ENCODE measurements at regions not wholly inside any gene's neighbourhood (a gene's known extent, or its start where the extent isn't known, plus 50 kb on each side); places are given as distances from the start of the nearest gene placed in this dataset.

DNA sequence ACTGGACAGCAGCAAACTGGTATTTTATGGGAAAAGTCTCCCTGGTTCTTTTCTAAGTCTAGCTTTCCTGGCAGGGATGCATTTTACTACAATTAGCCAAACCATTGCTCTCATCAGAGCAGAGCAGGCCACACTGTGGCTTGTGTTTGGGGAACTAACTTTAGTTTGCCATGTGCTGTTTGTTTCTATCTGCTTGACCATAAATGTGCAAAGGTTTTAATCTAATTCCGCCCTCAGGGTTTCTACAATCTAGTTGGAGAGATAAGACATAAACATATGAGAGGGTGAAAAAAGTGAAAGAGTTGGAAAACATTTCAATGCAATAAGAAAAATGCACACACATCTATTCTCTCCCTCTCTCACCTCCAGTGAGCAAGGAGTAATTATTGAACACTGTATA is 86.9 kb upstream of the MAPK4 start:
- intact Hi-C loops (cut with DNase I; ENCODE audit: low total_unique reads), result no loop called here
- H3K4me1 ChIP-seq, result no peaks in the 10 kb centered on the region

DNA sequence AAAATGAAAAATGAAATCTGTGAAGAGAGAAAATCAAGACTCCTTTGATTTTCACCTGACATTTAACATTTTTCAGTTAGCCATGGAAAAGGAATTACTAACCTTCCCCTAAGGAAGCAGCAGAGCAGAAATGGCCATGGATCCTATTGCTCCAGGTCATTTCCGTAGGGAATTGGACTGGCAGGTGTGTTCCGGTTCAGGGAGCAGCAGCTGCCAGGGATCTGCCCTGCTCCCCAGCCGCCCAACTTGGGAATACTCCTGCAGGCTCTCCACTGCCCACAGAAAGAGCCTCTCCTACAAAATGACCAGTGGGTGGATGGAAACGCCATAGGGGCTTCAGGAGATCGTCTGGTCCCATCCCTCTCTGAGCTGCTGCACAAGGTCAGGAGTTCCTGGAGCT is 86.0 kb upstream of the MAPK4 start:
- no peak for DNase-seq (ENCODE audit: low spot score in 2 of 2)
- Histone ChIP-seq H3K27ac (no peak overlapping the region), H3K4me3 (no peak overlapping the region), H3K4me1 (no peaks in the 10 kb centered on the region), H3K9me3 (no peaks in the 10 kb centered on the region), H3K27me3 (peaks cover 0 to 7% of the 10 kb centered on the region in 2 donors), H3K36me3 (no peaks in the 10 kb centered on the region)
- intact Hi-C loops (cut with DNase I; ENCODE audit: low total_unique reads), result no loop called here
- no peak for TF ChIP-seq POLR2AphosphoS5 (IDR thresholded peaks at IDR 0.05)
- TF ChIP-seq, protein P1, sequence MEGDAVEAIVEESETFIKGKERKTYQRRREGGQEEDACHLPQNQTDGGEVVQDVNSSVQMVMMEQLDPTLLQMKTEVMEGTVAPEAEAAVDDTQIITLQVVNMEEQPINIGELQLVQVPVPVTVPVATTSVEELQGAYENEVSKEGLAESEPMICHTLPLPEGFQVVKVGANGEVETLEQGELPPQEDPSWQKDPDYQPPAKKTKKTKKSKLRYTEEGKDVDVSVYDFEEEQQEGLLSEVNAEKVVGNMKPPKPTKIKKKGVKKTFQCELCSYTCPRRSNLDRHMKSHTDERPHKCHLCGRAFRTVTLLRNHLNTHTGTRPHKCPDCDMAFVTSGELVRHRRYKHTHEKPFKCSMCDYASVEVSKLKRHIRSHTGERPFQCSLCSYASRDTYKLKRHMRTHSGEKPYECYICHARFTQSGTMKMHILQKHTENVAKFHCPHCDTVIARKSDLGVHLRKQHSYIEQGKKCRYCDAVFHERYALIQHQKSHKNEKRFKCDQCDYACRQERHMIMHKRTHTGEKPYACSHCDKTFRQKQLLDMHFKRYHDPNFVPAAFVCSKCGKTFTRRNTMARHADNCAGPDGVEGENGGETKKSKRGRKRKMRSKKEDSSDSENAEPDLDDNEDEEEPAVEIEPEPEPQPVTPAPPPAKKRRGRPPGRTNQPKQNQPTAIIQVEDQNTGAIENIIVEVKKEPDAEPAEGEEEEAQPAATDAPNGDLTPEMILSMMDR (IDR thresholded peaks at IDR 0.05), result no peak
- TF ChIP-seq POLR2A (IDR thresholded peaks at IDR 0.05), result no peak

More for the DNA sequence above, 86.9 kb upstream of the MAPK4 start:
- TF ChIP-seq POLR2AphosphoS5 (IDR thresholded peaks at IDR 0.05), result no peak
- no peak for TF ChIP-seq POLR2A (IDR thresholded peaks at IDR 0.05)
- TF ChIP-seq, protein P1 (IDR thresholded peaks at IDR 0.05), result no peak
- no peak for DNase-seq (ENCODE audit: low spot score in 2 of 2)
- H3K4me3 ChIP-seq, result no peak overlapping the region
- H3K27ac ChIP-seq, result no peak overlapping the region
- H3K9me3 ChIP-seq, result no peaks in the 10 kb centered on the region
- H3K36me3 ChIP-seq, result no peaks in the 10 kb centered on the region
- H3K27me3 ChIP-seq, result peaks cover 0 to 7% of the 10 kb centered on the region in 2 donors

DNA sequence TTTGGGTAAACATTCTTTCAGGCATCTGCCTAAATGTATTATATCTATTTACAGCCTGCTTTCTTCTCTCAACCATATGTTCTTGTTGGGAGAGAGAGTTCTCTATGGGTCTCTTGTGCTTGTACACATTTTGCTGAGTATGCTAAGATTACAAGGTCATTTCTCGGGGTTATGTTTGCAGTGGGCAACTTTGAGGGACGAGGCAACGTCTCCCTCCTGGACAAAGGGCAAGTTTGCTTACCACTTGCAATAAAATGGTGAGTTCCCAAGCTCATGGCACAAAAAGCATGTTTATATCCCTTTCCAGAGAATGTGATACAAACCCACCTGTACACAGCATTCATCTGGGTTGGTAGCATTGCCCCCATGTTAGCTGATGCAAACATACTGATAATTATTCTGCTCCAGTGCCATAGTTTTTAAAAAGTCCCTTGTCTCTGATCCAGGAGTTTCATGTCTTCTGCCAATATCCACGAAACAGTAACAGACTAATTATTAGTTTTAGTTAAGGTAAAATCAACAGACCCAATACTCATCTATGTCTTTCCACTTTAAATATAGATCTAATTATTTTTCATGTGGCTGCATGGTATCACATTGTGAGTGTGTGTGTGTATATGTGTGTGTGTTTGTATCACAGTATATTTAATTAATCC is 84.2 kb upstream of the MAPK4 start:
- intact Hi-C loops (cut with DNase I; ENCODE audit: low total_unique reads), result no loop called here
- TF ChIP-seq POLR2AphosphoS5 (IDR thresholded peaks at IDR 0.05) (no peak), POLR2A (IDR thresholded peaks at IDR 0.05) (no peak)
- TF ChIP-seq, protein P1 (IDR thresholded peaks at IDR 0.05), result no peak
- H3K36me3 ChIP-seq, result no peaks in the 10 kb centered on the region
- H3K4me1 ChIP-seq, result no peaks in the 10 kb centered on the region
- DNase-seq (ENCODE audit: low spot score in 2 of 2), result no peak
- H3K4me3 ChIP-seq, result no peak overlapping the region
- H3K27me3 ChIP-seq, result peaks cover 0 to 7% of the 10 kb centered on the region in 2 donors
- H3K27ac ChIP-seq, result no peak overlapping the region
- H3K9me3 ChIP-seq, result no peaks in the 10 kb centered on the region

DNA sequence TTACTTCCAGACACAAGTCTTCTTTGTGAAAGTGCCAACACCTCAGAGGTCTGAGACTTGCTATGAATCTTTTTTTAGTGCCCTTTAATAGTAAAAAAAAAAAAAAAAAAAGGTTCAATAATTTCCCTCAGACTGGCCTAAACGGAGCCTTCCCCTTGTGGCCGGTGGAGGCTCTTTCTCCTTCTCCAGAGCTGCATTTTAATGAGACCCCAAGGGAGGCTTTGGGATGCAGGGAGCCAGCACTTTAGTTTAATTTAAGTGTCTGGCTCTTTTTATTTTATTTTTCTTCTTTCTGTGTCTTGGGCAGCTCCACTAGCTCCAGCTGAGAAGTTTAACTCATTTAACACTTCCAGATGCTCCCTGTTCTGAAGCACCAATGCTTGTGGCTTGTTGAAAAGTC is 67.8 kb upstream of the MAPK4 start:
- TF ChIP-seq POLR2AphosphoS5 (IDR thresholded peaks at IDR 0.05), result no peak
- Histone ChIP-seq H3K27me3 (no peaks in the 10 kb centered on the region), H3K36me3 (no peaks in the 10 kb centered on the region), H3K4me1 (no peaks in the 10 kb centered on the region), H3K27ac (no peak overlapping the region), H3K9me3 (peaks cover 0 to 5% of the 10 kb centered on the region in 2 donors), H3K4me3 (no peak overlapping the region)
- no peak for DNase-seq (ENCODE audit: low spot score in 2 of 2)
- intact Hi-C loops (cut with DNase I; ENCODE audit: low total_unique reads), result no loop called here

DNA sequence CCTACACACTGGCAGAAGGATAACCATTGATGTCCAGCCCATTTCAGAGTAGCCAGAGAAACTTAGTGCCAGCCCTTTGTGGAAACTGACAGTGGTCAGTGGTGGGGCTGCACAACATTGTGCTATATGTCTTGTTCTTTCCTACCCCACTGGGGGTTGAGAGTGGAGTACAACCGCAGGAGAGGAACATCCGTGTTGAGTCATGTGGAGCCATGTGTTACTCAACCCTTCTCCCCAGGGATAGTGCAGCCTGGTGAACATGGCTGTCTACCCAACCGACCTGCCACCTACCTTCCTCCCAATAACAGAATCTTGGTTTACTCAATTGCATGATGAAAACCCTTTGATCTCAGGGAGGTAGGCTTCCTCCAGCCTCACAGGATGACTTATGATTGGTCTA is 65.3 kb upstream of the MAPK4 start:
- no peak for DNase-seq (ENCODE audit: low spot score in 2 of 2)
- Histone ChIP-seq H3K9me3 (peaks cover 0 to 5% of the 10 kb centered on the region in 2 donors), H3K4me1 (no peaks in the 10 kb centered on the region), H3K36me3 (no peaks in the 10 kb centered on the region), H3K27ac (no peak overlapping the region), H3K27me3 (no peaks in the 10 kb centered on the region), H3K4me3 (no peak overlapping the region)
- intact Hi-C loops (cut with DNase I; ENCODE audit: low total_unique reads), result no loop called here
- TF ChIP-seq POLR2A (IDR thresholded peaks at IDR 0.05) (no peak), POLR2AphosphoS5 (IDR thresholded peaks at IDR 0.05) (no peak)

DNA sequence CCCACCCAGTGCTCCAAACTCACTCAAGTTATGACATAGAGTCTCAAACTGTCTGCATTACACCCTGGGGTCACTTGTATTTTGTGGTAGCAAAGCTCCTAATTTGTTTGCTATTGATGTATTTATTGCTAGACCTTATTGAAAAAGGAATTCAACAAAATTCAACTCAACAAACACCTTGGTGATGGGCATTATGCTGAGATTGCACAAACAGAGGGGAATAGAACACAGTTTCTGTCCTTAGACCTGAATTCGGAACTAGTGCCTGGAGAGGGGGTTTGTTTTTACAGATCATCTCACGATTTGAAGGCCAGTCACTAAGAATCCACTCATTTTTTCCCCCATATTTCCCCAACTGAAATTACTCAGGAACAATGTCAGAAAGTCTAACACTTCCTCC is 53.5 kb upstream of the MAPK4 start:
- no peak for TF ChIP-seq POLR2AphosphoS5 (IDR thresholded peaks at IDR 0.05)
- TF ChIP-seq, protein P1 (IDR thresholded peaks at IDR 0.05), result no peak
- no peak for TF ChIP-seq POLR2A (IDR thresholded peaks at IDR 0.05)
- Histone ChIP-seq H3K4me1 (no peaks in the 10 kb centered on the region), H3K27ac (no peak overlapping the region), H3K4me3 (no peak overlapping the region), H3K36me3 (no peaks in the 10 kb centered on the region), H3K9me3 (no peaks in the 10 kb centered on the region), H3K27me3 (no peaks in the 10 kb centered on the region)
- no peak for DNase-seq (ENCODE audit: low spot score in 2 of 2)
- intact Hi-C loops (cut with DNase I; ENCODE audit: low total_unique reads), result loop anchor here (5.0 kb wide), 1 partner anchor 281 kb away; no protein-coding TSS in a partner anchor
